IMR-90 (cell line): ENCODE measurements at regions not wholly inside any gene's neighbourhood (a gene's known extent, or its start where the extent isn't known, plus 50 kb on each side); places are given as distances from the start of the nearest gene placed in this dataset.

Source experiments
- ATAC-seq: fragments of 200-7000 bp; cut with Tn5 transposase; 2 replicates; pipeline ENCODE4 v1.9.1; 2020; ENCODE audit warnings: low read depth, mild to moderate bottlenecking, moderate library complexity
- BruUV-seq: library from RNA; stranded (reverse); fragments of 400-500 nt; replicated peaks from 2 replicates; lab custom pipeline; 2021; lab: Mats Ljungman, UMichigan
- CTCF ChIA-PET: fragments of 300-600 bp; formaldehyde crosslinking; extraction: SDS; loops from one replicate; lab custom pipeline; 2021; ENCODE audit warnings: antibody characterized with exemption; lab: Yijun Ruan, JAX
- POLR2A ChIA-PET: fragments of 300-600 bp; sonication (Branson Sonifier 250); formaldehyde crosslinking; loops from one replicate; lab custom pipeline; 2022; ENCODE audit warnings: antibody characterized with exemption; ENCODE audit not compliant: unreplicated experiment; lab: Charles Lee
- DNase-seq: peaks from one replicate; pipeline ENCODE4 v3.0.0; 2013
- H2AFZ ChIP-seq: replicated peaks from 2 replicates; pipeline ENCODE3; 2013; ENCODE audit warnings: low read length, mild to moderate bottlenecking; ENCODE audit not compliant: poor library complexity
- H2AK5ac ChIP-seq: 2 replicates; pipeline ENCODE4 v1.6.1; 2013; ENCODE audit warnings: low read depth, low read length, inconsistent platforms
- H2AK9ac ChIP-seq: replicated peaks from 2 replicates; pipeline ENCODE3; 2013; ENCODE audit warnings: mild to moderate bottlenecking, low read depth, low read length, moderate library complexity; ENCODE audit not compliant: poor library complexity
- H2BK120ac ChIP-seq: 2 replicates; pipeline ENCODE4 v1.6.1; 2013; ENCODE audit warnings: low read depth, low read length, inconsistent platforms
- H2BK15ac ChIP-seq: 3 replicates; pipeline ENCODE4 v1.6.1; 2013; ENCODE audit warnings: low read depth, low read length, inconsistent platforms
- H2BK20ac ChIP-seq: 2 replicates; pipeline ENCODE4 v1.6.1; 2013; ENCODE audit warnings: low read depth, mild to moderate bottlenecking, inconsistent platforms, low read length, moderate library complexity
- H2BK5ac ChIP-seq: 2 replicates; pipeline ENCODE4 v1.6.1; 2013; ENCODE audit warnings: mild to moderate bottlenecking, low read depth, low read length, inconsistent platforms; ENCODE audit not compliant: poor library complexity, severe bottlenecking
- H3K14ac ChIP-seq: replicated peaks from 2 replicates; pipeline ENCODE4 v1.6.1; 2013; ENCODE audit warnings: low read depth, low read length, inconsistent platforms
- H3K18ac ChIP-seq: 2 replicates; pipeline ENCODE4 v1.6.1; 2013; ENCODE audit warnings: low read depth, low read length, control low read depth
- H3K23ac ChIP-seq: 2 replicates; pipeline ENCODE4 v1.6.1; 2013; ENCODE audit warnings: low read depth, low read length, inconsistent platforms
- H3K27ac ChIP-seq: 2 replicates; pipeline ENCODE4 v1.5.1; 2013; ENCODE audit warnings: mild to moderate bottlenecking, control low read depth, low read length; ENCODE audit not compliant: insufficient read depth
- H3K27me3 ChIP-seq: 2 replicates; pipeline ENCODE4 v1.6.1; 2013; ENCODE audit warnings: low read length; ENCODE audit not compliant: control insufficient read depth, insufficient read depth
- H3K36me3 ChIP-seq: 2 replicates; pipeline ENCODE4 v1.6.1; 2013; ENCODE audit warnings: low read length, mixed read lengths; ENCODE audit not compliant: control insufficient read depth, insufficient read depth
- H3K4ac ChIP-seq: 2 replicates; pipeline ENCODE4 v1.6.1; 2013; ENCODE audit warnings: low read depth, low read length, inconsistent platforms
- H3K4me1 ChIP-seq: 2 replicates; pipeline ENCODE4 v1.6.1; 2013; ENCODE audit warnings: low read length, mixed read lengths; ENCODE audit not compliant: control insufficient read depth, insufficient read depth
- H3K4me2 ChIP-seq: 2 replicates; pipeline ENCODE4 v1.6.1; 2013; ENCODE audit warnings: low read depth, mild to moderate bottlenecking, control low read depth, low read length, moderate library complexity
- H3K4me3 ChIP-seq: 2 replicates; pipeline ENCODE4 v1.5.1; 2013; ENCODE audit warnings: low read depth, mild to moderate bottlenecking, control low read depth, low read length, moderate library complexity; ENCODE audit not compliant: insufficient read depth
- H3K56ac ChIP-seq: 2 replicates; pipeline ENCODE4 v1.6.1; 2013; ENCODE audit warnings: low read length, inconsistent platforms; ENCODE audit not compliant: insufficient read depth; ENCODE audit errors: extremely low read depth
- H3K79me1 ChIP-seq, 2 experiments: 2 replicates each; pipeline ENCODE4 v1.6.1; 2013; ENCODE audit warnings: low read length in 2 of 2, inconsistent platforms in 1 of 2, low read depth in 1 of 2
- H3K9ac ChIP-seq: 2 replicates; pipeline ENCODE4 v1.6.1; 2013; ENCODE audit warnings: low read depth, low read length, control low read depth
- H3K9me1 ChIP-seq: 2 replicates; pipeline ENCODE4 v1.6.1; 2013; ENCODE audit warnings: low read length, inconsistent platforms; ENCODE audit not compliant: insufficient read depth
- H3K9me3 ChIP-seq: 2 replicates; pipeline ENCODE4 v1.6.1; 2013; ENCODE audit warnings: low read length; ENCODE audit not compliant: control insufficient read depth, insufficient read depth
- H4K20me1 ChIP-seq: 2 replicates; pipeline ENCODE4 v1.6.1; 2013; ENCODE audit warnings: low read length, inconsistent platforms; ENCODE audit not compliant: insufficient read depth
- H4K5ac ChIP-seq: 2 replicates; pipeline ENCODE4 v1.6.1; 2013; ENCODE audit warnings: mild to moderate bottlenecking, low read depth, low read length, control low read depth
- H4K8ac ChIP-seq, 2 experiments: 2 replicates each; pipeline ENCODE4 v1.6.1; 2013; ENCODE audit warnings: low read depth in 2 of 2, low read length in 2 of 2, control low read depth in 1 of 2, inconsistent platforms in 1 of 2
- H4K91ac ChIP-seq: 2 replicates; pipeline ENCODE4 v1.6.1; 2013; ENCODE audit warnings: low read depth, low read length, inconsistent platforms; ENCODE audit not compliant: insufficient read depth
- CHD1 ChIP-seq: IDR thresholded peaks from 2 replicates; pipeline ENCODE4 v1.6.1; 2012; ENCODE audit warnings: low read depth, low read length, improper control_type of control experiment
- ELK1 ChIP-seq: fragments of 150-350 bp; IDR thresholded peaks from 2 replicates; pipeline ENCODE4 v1.6.1; 2016; ENCODE audit warnings: low read depth, mild to moderate bottlenecking, low read length, moderate library complexity, borderline replicate concordance
- MAFK ChIP-seq: IDR thresholded peaks from 2 replicates; pipeline ENCODE4 v1.6.1; 2012; ENCODE audit warnings: low read depth, low read length, improper control_type of control experiment
- MAZ ChIP-seq: IDR thresholded peaks from 2 replicates; pipeline ENCODE4 v1.6.1; 2012; ENCODE audit warnings: low read depth, mild to moderate bottlenecking, low read length, improper control_type of control experiment, moderate library complexity, borderline replicate concordance
- NFE2L2 ChIP-seq: fragments of 150-350 bp; IDR thresholded peaks from 2 replicates; pipeline ENCODE4 v1.6.1; 2016; ENCODE audit warnings: low read depth, mild to moderate bottlenecking, low read length
- POLR2A ChIP-seq: IDR thresholded peaks from 2 replicates; pipeline ENCODE4 v1.6.1; 2012; ENCODE audit warnings: mild to moderate bottlenecking, low read depth, low read length
- whole genome bisulfite sequencing, 2 experiments: methylation state at CpG; one replicate each; pipeline versions ENCODE4 v1.1.5 to v1.1.7; 2013; ENCODE audit warnings: missing lambda C conversion rate in 2 of 2; ENCODE audit not compliant: insufficient read length in 1 of 2; ENCODE audit errors: extremely low coverage in 2 of 2; 5-methylcytosine and 5-hydroxymethylcytosine counted together
- dilution Hi-C: fragments of 300-500 bp; cut with HindIII; formaldehyde crosslinking; loops from one replicate; pipeline ENCODE4 v1.14.3; 2018; ENCODE audit warnings: low sequenced_read_pairs; ENCODE audit not compliant: unreplicated experiment
- in situ Hi-C: fragments of 300-500 bp; cut with MboI; formaldehyde crosslinking; loops from 3 replicates; pipeline ENCODE4 v1.14.3; 2019; ENCODE audit warnings: low sequenced_read_pairs, inconsistent platforms, mixed read lengths
- intact Hi-C: fragments of 100-400 bp; cut with micrococcal nuclease; formaldehyde crosslinking; loops from 2 replicates; pipeline ENCODE4 v1.10.0; 2022
- TF ChIP-seq, protein P1 (sequence below): conservative IDR thresholded peaks from 2 replicates; pipeline ENCODE4 v1.5.1; 2012; ENCODE audit warnings: mild to moderate bottlenecking, low read depth, low read length, improper control_type of control experiment

DNA sequence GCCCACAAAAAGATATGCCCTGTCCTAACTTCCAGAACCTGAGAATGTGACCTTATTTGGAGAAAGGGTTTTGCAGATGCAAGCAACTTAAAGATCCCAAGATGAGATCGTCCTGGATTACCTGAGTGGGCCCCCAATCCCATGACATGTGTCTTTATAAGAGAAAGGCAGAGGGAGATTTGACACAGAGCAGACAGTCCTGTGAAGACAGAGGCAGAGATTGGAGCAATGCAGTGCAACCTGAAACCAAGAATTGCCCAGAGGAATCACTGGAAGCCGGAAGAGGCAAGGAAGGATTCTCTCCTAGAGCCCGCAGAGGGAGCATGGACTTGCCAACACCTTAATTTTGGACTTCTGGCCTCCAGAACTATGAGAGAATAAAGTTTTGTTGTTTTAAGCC lies 171.5 kb downstream of the SMIM20 start:
- Histone ChIP-seq H3K4me1 (peaks cover 20% of the 10 kb centered on the region), H3K27ac (no peak overlapping the region), H3K14ac (peak overlapping the region; percentile 60), H4K8ac (peak overlapping the region in 1 of 2 experiments; percentile 33; a peak in 1 of 4 replicates), H3K4me2 (no peak overlapping the region), H2AFZ (no peak overlapping the region), H2BK20ac (peak overlapping the region; percentile 85; the same call in 1 of the 2 replicates), H3K18ac (no peak overlapping the region; the same call in 1 of the 2 replicates), H3K36me3 (no peaks in the 10 kb centered on the region), H2BK120ac (peak overlapping the region; percentile 66), H3K79me1 (no peaks in the 10 kb centered on the region), H3K9me1 (peaks cover 12% of the 10 kb centered on the region), H2BK5ac (no peak overlapping the region), H3K9me3 (no peaks in the 10 kb centered on the region), H3K56ac (no peak overlapping the region), H3K4ac (peak overlapping the region; percentile 62), H3K4me3 (no peak overlapping the region), H3K9ac (no peak overlapping the region), H3K23ac (0 out of 2 replicates have a peak overlapping the region, but pooled peaks have one; percentile 34), H2BK15ac (peak overlapping the region; percentile 82; the same call in 1 of the 3 replicates), H3K27me3 (no peaks in the 10 kb centered on the region), H4K20me1 (no peaks in the 10 kb centered on the region), H2AK9ac (no peak overlapping the region), H4K5ac (peak overlapping the region; percentile 4), H4K91ac (peak overlapping the region; percentile 48; the same call in 1 of the 2 replicates), H2AK5ac (peak overlapping the region; percentile 92)
- CTCF ChIA-PET = no interaction called here
- DNase-seq (no peak), ATAC-seq (no peak; the same call in 1 of the 2 replicates)
- TF ChIP-seq, protein P1, sequence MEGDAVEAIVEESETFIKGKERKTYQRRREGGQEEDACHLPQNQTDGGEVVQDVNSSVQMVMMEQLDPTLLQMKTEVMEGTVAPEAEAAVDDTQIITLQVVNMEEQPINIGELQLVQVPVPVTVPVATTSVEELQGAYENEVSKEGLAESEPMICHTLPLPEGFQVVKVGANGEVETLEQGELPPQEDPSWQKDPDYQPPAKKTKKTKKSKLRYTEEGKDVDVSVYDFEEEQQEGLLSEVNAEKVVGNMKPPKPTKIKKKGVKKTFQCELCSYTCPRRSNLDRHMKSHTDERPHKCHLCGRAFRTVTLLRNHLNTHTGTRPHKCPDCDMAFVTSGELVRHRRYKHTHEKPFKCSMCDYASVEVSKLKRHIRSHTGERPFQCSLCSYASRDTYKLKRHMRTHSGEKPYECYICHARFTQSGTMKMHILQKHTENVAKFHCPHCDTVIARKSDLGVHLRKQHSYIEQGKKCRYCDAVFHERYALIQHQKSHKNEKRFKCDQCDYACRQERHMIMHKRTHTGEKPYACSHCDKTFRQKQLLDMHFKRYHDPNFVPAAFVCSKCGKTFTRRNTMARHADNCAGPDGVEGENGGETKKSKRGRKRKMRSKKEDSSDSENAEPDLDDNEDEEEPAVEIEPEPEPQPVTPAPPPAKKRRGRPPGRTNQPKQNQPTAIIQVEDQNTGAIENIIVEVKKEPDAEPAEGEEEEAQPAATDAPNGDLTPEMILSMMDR = no peak
- TF ChIP-seq MAFK (no peak), ELK1 (no peak), NFE2L2 (no peak), MAZ (no peak), CHD1 (no peak), POLR2A (no peak)
- in situ Hi-C loops = no loop called here
- POLR2A ChIA-PET = no interaction called here
- 100% methylated on average over 1 of the region's 3 CpGs; no CpG with 5 or more reads in 1 of the 2 experiments for WGBS, 2 experiments
- intact Hi-C loops = no loop called here
- dilution Hi-C loops = no loop called here
- no TSS peak for BruUV-seq
